ENCODE measurements at regions not wholly inside any gene's neighbourhood (a gene's known extent, or its start where the extent isn't known, plus 50 kb on each side); places are given as distances from the start of the nearest gene placed in this dataset.

- Histone ChIP-seq H3K4me3 (no peak overlapping the region), H3K4me2 (no peak overlapping the region), H3K27ac (ENCODE audit: low read depth) (no peak overlapping the region), H3F3A (replicated peaks; ENCODE audit: low read depth) (no peaks in the 10 kb centered on the region), H3K4me1 (ENCODE audit: insufficient read depth) (no peaks in the 10 kb centered on the region), H3K27me3 (ENCODE audit: insufficient read depth) (no peaks in the 10 kb centered on the region), H3K79me2 (replicated peaks; ENCODE audit: insufficient read depth) (no peaks in the 10 kb centered on the region), H4K20me1 (replicated peaks; ENCODE audit: insufficient read depth) (no peaks in the 10 kb centered on the region), H3K36me3 (ENCODE audit: insufficient read depth) (no peaks in the 10 kb centered on the region), H3K9me2 (ENCODE audit: insufficient read depth) (no peaks in the 10 kb centered on the region), H2AFZ (no peak overlapping the region)
- Mint-ChIP-seq H3K4me3 (no peak overlapping the region), H3K9me3 (peaks cover 13% of the 10 kb centered on the region; the same call in 2 of the 3 replicates), H3K36me3 (ENCODE audit: low read depth) (no peaks in the 10 kb centered on the region), H3K27ac (no peak overlapping the region), H3K27me3 (ENCODE audit: insufficient read depth, low read depth, poor library complexity) (peaks cover 5% of the 10 kb centered on the region), H3K4me1 (peaks cover 5% of the 10 kb centered on the region; the same call in 1 of the 3 replicates)
- ATAC-seq (no peak), DNase-seq (ENCODE audit: low spot score) (no peak)
- TF ChIP-seq NANOG (IDR thresholded peaks at IDR 0.05; ENCODE audit: borderline replicate concordance), result no peak
- TF ChIP-seq JUNB (IDR thresholded peaks at IDR 0.05; ENCODE audit: unreplicated experiment), result no peak
- no peak for TF ChIP-seq ZNF462 (CRISPR knock-in tag; IDR thresholded peaks at IDR 0.05)
- no peak for TF ChIP-seq POLR2AphosphoS5 (IDR thresholded peaks at IDR 0.05; ENCODE audit: low read depth)
- TF ChIP-seq CREB1 (CRISPR knock-in tag; IDR thresholded peaks at IDR 0.05; ENCODE audit: low read depth), result no peak
- no peak for TF ChIP-seq CTCF (conservative IDR thresholded peaks at IDR 0.05; ENCODE audit: low read depth in 2 of 2)
- no peak for TF ChIP-seq ETS1 (IDR thresholded peaks at IDR 0.05)
Measured at GRCh38 chr5:2688586-2688985, 62.9 kb downstream of the IRX2 start.

All from GM23338 (cell line).